SJCRH30 (cell line): ENCODE measurements at regions not wholly inside any gene's neighbourhood (a gene's known extent, or its start where the extent isn't known, plus 50 kb on each side); places are given as distances from the start of the nearest gene placed in this dataset.
A peak's percentile ranks its signal among the peaks of the same experiment; 100 is the strongest.
"Not testable (repeated sequence)": the region's sequence is repeated elsewhere in the genome, so short reads cannot be mapped to it uniquely, and the experiment has no call there.

ENCODE experiments used
- DNase-seq, 2 experiments: peaks; one replicate each; pipeline ENCODE4 v3.0.0-alpha.2; 2015 to 2020
- H3K27ac ChIP-seq: fragments of 250-450 bp; sonication (Bioruptor Pico); 2 replicates; pipeline ENCODE4 v1.5.1; 2020; ENCODE audit warnings: mild to moderate bottlenecking, moderate library complexity
- H3K27me3 ChIP-seq: fragments of 250-450 bp; sonication (Bioruptor Pico); 2 replicates; pipeline ENCODE4 v1.5.1; 2020; ENCODE audit warnings: mild to moderate bottlenecking, moderate library complexity
- H3K36me3 ChIP-seq: fragments of 250-450 bp; sonication (Bioruptor Pico); 2 replicates; pipeline ENCODE4 v1.5.1; 2020; ENCODE audit warnings: mild to moderate bottlenecking, moderate library complexity
- H3K4me1 ChIP-seq: fragments of 250-450 bp; sonication (Bioruptor Pico); 2 replicates; pipeline ENCODE4 v1.5.1; 2020; ENCODE audit warnings: mild to moderate bottlenecking, moderate library complexity
- H3K4me3 ChIP-seq: fragments of 250-450 bp; sonication (Bioruptor Pico); 2 replicates; pipeline ENCODE4 v1.5.1; 2020; ENCODE audit warnings: mild to moderate bottlenecking, moderate library complexity
- H3K9me3 ChIP-seq: fragments of 250-450 bp; sonication (Bioruptor Pico); replicated peaks from 2 replicates; pipeline ENCODE4 v1.5.1; 2020; ENCODE audit warnings: mild to moderate bottlenecking, moderate library complexity

DNA sequence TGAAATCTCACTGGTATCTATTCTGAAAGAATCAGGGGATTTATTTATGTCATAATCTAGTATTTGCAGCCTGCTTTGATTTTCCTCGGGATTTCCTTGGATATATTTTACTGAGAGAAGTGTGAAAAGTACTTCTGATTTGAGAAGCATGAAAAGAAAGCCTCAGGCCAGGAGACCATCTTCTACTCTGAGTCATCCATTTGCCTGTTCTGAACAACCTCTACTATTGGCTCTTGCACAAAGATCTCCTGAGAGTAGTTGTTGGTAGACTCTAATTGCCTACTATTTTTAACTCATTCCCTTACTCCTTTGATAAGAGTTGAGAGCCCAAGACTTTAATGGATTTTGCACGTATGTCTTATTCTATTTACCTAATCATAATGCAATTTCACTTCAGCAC, 318.9 kb downstream of the BCHE start:
- Histone ChIP-seq H3K27me3 (no peaks in the 10 kb centered on the region), H3K36me3 (no peaks in the 10 kb centered on the region), H3K4me3 (no peak overlapping the region), H3K4me1 (no peaks in the 10 kb centered on the region), H3K27ac (no peak overlapping the region), H3K9me3 (no peaks in the 10 kb centered on the region)
- DNase-seq = no peak

- Histone ChIP-seq H3K36me3 (no peaks in the 10 kb centered on the region), H3K4me1 (no peaks in the 10 kb centered on the region), H3K4me3 (no peak overlapping the region), H3K27me3 (no peaks in the 10 kb centered on the region), H3K9me3 (no peaks in the 10 kb centered on the region), H3K27ac (no peak overlapping the region)
- DNase-seq = no peak
Measured at GRCh38 chr3:165513715-165514701, 317.8 kb upstream of the SLITRK3 start.

DNA sequence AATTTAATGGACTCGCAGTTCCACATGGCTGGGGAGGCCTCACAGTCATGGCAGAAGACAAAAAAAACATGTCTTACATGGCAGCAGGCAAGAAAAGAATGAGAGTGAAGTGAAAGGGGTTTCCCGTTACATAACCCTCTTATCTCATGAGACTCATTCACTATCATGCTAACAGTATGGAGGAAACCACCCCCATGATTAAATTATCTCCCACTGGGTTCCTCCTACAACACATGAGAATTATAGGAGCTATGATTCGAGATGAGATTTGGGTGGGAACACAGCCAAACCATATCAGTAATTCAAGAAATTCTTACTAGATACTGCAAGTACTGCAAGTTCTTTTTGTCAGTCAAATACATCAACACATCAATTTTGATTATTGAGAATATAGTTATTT, 311.4 kb upstream of the SLITRK3 start:
- no peak overlapping the region for H3K27ac ChIP-seq
- no peak for DNase-seq
- H3K9me3 ChIP-seq = no peaks in the 10 kb centered on the region; the same call in 1 of the 2 replicates
- H3K4me3 ChIP-seq = no peak overlapping the region
- no peaks in the 10 kb centered on the region for H3K36me3 ChIP-seq
- H3K4me1 ChIP-seq = no peaks in the 10 kb centered on the region
- no peaks in the 10 kb centered on the region for H3K27me3 ChIP-seq

DNA sequence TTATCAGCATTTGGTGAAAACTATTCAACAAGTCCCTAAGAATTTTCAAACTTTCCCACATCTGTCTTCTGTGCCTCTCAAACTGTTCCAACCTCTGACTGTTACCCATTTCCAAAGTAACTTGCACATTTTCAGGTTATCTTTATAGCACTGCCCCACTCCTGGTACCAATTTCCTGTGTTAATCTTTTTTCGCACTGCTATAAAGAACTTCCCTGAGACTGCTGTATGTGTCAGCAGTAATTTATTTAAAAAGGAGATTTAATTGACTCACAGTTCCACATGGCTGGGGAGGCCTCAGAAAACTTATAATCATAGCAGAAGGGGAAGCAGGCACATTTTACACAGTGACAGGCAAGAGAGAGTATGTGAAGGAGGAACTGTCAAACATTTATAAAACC, 310.9 kb upstream of the SLITRK3 start:
- Histone ChIP-seq H3K27me3 (no peaks in the 10 kb centered on the region), H3K36me3 (no peaks in the 10 kb centered on the region), H3K27ac (no peak overlapping the region), H3K9me3 (no peaks in the 10 kb centered on the region; the same call in 1 of the 2 replicates), H3K4me1 (no peaks in the 10 kb centered on the region), H3K4me3 (no peak overlapping the region)
- DNase-seq = no peak

GRCh38 chr3:165505657-165506056, 309.5 kb upstream of the SLITRK3 start:
- no peak overlapping the region for H3K27ac ChIP-seq
- H3K9me3 ChIP-seq = no peaks in the 10 kb centered on the region; the same call in 1 of the 2 replicates
- no peak for DNase-seq
- H3K27me3 ChIP-seq = no peaks in the 10 kb centered on the region
- H3K4me1 ChIP-seq = no peaks in the 10 kb centered on the region
- no peak overlapping the region for H3K4me3 ChIP-seq
- H3K36me3 ChIP-seq = no peaks in the 10 kb centered on the region

DNA sequence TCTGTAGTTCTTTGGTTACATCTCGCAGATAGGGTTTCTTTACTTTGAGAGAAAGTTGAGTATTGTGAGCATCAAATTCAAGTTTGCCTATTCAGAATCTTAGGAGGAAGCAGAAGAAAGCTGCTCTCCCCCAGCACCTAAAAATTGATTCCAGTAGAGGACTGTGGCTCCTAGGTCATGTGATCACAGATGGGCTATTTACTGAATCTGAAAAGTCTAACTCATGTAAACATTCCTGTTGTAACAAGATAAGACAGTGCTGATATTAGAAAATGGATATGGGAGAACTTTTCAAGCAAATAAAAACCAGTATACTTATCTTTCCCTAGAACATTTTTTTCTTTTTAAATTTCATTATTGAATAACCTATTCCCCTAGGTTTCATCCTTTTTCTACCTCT, 308.4 kb upstream of the SLITRK3 start:
- no peaks in the 10 kb centered on the region for H3K4me1 ChIP-seq
- H3K27ac ChIP-seq = no peak overlapping the region
- H3K4me3 ChIP-seq = no peak overlapping the region
- DNase-seq = no peak
- no peaks in the 10 kb centered on the region for H3K27me3 ChIP-seq
- no peaks in the 10 kb centered on the region for H3K36me3 ChIP-seq
- no peaks in the 10 kb centered on the region; the same call in 1 of the 2 replicates for H3K9me3 ChIP-seq

DNA sequence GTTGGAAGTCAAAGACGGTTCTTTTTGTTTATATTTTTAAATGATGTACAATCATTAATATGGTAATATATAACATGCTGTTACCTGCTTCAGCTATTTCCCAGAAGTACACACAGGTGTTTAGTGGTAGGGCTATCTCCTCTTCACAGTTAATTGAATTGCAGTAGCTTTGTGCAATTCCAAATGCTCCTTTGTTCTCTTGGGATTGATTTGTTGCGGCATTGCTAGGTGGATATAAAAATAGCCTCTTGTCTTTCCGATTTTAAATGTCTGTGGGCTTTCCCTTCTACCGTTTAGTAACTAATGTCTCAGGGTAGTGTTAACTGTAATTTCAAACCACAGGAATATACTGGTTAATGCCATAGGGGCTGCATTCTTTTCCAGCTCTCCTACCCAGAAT, 307.6 kb upstream of the SLITRK3 start:
- no peak overlapping the region for H3K27ac ChIP-seq
- H3K4me3 ChIP-seq = no peak overlapping the region
- no peaks in the 10 kb centered on the region for H3K27me3 ChIP-seq
- DNase-seq = no peak
- no peaks in the 10 kb centered on the region for H3K4me1 ChIP-seq
- H3K9me3 ChIP-seq = no peaks in the 10 kb centered on the region; the same call in 1 of the 2 replicates
- no peaks in the 10 kb centered on the region for H3K36me3 ChIP-seq

- Histone ChIP-seq H3K9me3 (no peaks in the 10 kb centered on the region; the same call in 1 of the 2 replicates), H3K4me3 (no peak overlapping the region), H3K27ac (no peak overlapping the region), H3K36me3 (no peaks in the 10 kb centered on the region), H3K27me3 (no peaks in the 10 kb centered on the region), H3K4me1 (no peaks in the 10 kb centered on the region)
- DNase-seq = no peak
Measured at GRCh38 chr3:165503346-165503745, 307.2 kb upstream of the SLITRK3 start.

GRCh38 chr3:165502707-165503106, 306.5 kb upstream of the SLITRK3 start:
- no peak overlapping the region for H3K4me3 ChIP-seq
- no peak for DNase-seq
- H3K27me3 ChIP-seq = no peaks in the 10 kb centered on the region
- H3K4me1 ChIP-seq = no peaks in the 10 kb centered on the region
- no peak overlapping the region for H3K27ac ChIP-seq
- no peaks in the 10 kb centered on the region for H3K36me3 ChIP-seq
- no peaks in the 10 kb centered on the region; the same call in 1 of the 2 replicates for H3K9me3 ChIP-seq

- H3K4me3 ChIP-seq, H3K4me1 ChIP-seq, DNase-seq, H3K9me3 ChIP-seq, H3K27me3 ChIP-seq, H3K27ac ChIP-seq, H3K36me3 ChIP-seq: not testable (repeated sequence)
Measured at GRCh38 chr3:165498742-165499141, 302.6 kb upstream of the SLITRK3 start.

DNA sequence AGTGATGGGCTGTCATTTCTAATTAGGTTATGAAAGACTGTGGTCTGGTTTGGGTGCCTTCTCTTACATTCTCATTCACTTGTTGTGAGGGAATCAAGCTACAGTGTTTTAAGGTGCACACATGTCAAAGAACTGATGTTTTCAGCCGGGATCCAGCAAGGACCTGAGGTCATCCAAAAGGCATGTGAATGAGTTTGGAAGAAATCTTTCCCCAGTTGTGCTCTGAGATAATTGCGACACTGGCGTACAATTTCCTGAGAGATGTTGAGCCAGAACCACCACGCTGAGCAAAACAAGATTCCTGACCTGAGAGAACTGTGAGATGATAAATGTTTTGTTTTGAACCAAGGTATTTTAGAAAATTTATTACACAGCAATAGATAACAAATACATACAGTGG, 295.3 kb upstream of the SLITRK3 start:
- Histone ChIP-seq H3K27ac (no peak overlapping the region), H3K4me3 (no peak overlapping the region), H3K4me1 (peaks cover 3% of the 10 kb centered on the region; the same call in 1 of the 2 replicates), H3K36me3 (no peaks in the 10 kb centered on the region), H3K27me3 (no peaks in the 10 kb centered on the region), H3K9me3 (no peaks in the 10 kb centered on the region)
- DNase-seq = peak in 1 of 2 experiments; percentile 4

DNA sequence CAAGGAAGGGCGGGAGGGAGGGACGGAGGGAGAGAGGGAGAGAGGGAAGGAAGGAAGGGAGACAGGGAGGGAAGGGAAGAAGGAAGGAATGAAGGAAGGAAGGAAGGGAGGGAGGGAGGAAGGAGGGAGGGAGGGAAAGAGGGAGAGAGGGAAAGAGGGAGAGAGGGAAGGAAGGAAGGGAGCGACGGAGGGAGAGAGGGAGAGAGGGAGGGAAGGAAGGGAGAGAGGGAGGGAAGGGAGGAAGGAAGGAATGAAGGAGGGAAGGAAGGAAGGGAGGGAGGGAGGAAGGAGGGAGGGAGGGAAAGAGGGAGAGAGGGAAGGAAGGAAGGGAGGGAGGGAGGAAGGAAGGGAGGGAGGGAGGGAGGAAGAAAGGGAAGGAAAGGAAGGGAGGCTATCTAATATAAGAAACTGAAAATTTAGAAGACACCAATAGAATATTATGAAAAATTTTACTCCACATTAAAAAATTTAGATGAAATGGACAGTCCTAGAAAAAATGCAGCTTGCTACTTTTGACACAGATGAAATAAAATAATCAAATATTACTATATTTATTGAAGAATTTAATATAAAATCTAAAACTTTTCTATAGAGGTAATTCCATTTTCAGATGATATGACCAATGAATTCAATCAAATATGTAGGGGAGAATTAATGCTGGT, 280.3 kb upstream of the SLITRK3 start:
- no peak for DNase-seq
- no peaks in the 10 kb centered on the region for H3K4me1 ChIP-seq
- H3K4me3 ChIP-seq = no peak overlapping the region
- no peaks in the 10 kb centered on the region for H3K27me3 ChIP-seq
- H3K9me3 ChIP-seq = no peaks in the 10 kb centered on the region
- H3K27ac ChIP-seq = no peak overlapping the region
- no peaks in the 10 kb centered on the region for H3K36me3 ChIP-seq

DNA sequence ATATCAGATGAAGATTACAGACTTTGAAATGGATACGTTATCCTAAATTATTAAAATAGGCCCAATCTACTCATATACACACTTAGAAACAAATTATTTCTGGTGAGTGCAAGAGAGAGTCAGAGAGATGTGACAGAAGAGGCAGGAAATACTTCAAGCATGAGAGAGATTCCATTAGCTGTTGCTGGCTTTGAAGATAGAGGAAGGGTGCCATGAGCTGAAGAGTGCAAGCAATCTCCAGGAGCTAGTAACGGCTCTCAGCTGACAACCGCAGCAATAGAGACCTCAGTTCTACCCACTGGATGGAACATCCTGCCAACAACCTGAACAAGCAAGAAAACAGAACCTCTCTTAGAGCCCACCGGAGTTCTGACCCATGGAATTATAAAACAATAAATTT, 270.7 kb upstream of the SLITRK3 start:
- Histone ChIP-seq H3K27me3 (no peaks in the 10 kb centered on the region), H3K4me3 (no peak overlapping the region), H3K4me1 (no peaks in the 10 kb centered on the region), H3K27ac (no peak overlapping the region), H3K9me3 (no peaks in the 10 kb centered on the region), H3K36me3 (no peaks in the 10 kb centered on the region)
- DNase-seq = no peak

- peak in 1 of 2 experiments; percentile 17 for DNase-seq
- no peak overlapping the region for H3K27ac ChIP-seq
- no peaks in the 10 kb centered on the region for H3K9me3 ChIP-seq
- no peak overlapping the region for H3K4me3 ChIP-seq
- H3K4me1 ChIP-seq = no peaks in the 10 kb centered on the region
- H3K27me3 ChIP-seq = no peaks in the 10 kb centered on the region
- no peaks in the 10 kb centered on the region for H3K36me3 ChIP-seq
Measured at GRCh38 chr3:165464736-165465135, 268.6 kb upstream of the SLITRK3 start.

DNA sequence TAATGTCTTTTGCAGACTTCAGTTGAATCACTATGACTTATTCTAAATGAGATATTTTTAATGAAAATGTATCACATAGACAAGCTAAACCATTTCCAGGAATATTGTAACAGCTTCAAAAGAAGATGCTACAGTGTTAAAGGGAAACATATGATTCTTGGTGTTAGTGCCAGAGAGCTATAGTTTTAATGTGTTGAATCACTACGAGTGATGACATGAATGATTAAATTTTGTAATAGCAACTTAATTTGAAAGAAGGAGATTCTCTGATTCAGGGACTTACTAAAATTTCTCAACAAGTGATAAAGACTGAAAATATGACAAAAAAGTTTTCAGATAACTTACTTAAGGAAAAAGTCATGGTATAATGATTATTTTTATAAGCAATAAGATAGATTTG, 267.3 kb upstream of the SLITRK3 start:
- Histone ChIP-seq H3K36me3 (no peaks in the 10 kb centered on the region), H3K9me3 (no peaks in the 10 kb centered on the region), H3K27me3 (no peaks in the 10 kb centered on the region), H3K4me3 (no peak overlapping the region), H3K4me1 (no peaks in the 10 kb centered on the region), H3K27ac (no peak overlapping the region)
- DNase-seq = no peak
